ENCODE measurements at regions not wholly inside any gene's neighbourhood (a gene's known extent, or its start where the extent isn't known, plus 50 kb on each side); places are given as distances from the start of the nearest gene placed in this dataset.

DNA sequence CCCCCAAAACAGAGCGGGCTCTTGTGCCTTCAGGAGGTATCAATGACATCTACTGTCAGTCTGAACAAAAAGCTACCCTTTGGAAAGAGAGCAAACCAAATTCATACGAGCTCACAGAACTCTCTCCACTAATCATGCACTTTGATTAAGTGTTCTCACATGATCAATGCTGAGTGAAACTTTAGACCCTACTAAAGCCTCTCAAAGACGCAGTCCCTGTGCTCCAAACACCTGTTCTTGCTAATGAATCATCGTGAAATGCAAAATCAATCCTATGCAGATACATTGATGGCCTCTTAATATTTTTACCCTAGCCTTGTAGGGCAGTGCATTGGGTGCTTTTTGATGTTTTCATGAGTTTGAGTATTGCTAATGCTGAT, 113.4 kb downstream of the ZBTB18 start:
- Histone ChIP-seq H3K79me2 (ENCODE audit: insufficient read depth, low read length) (no peaks in the 10 kb centered on the region), H3K27ac (ENCODE audit: low read depth, low read length, poor library complexity, severe bottlenecking) (no peak overlapping the region), H3K4me3 (ENCODE audit: low read depth, low read length, poor library complexity, severe bottlenecking) (no peak overlapping the region), H4K20me1 (ENCODE audit: insufficient read depth, low read length) (no peaks in the 10 kb centered on the region), H3K9me3 (ENCODE audit: low read length) (no peaks in the 10 kb centered on the region), H2AFZ (ENCODE audit: low read length) (no peak overlapping the region), H3K4me2 (ENCODE audit: low read length) (no peak overlapping the region), H3F3A (ENCODE audit: insufficient read depth, low read length) (no peaks in the 10 kb centered on the region), H3K9me2 (ENCODE audit: low read depth, low read length) (no peaks in the 10 kb centered on the region), H3K27me3 (ENCODE audit: insufficient read depth, low read length) (no peaks in the 10 kb centered on the region), H3K4me1 (ENCODE audit: insufficient read depth, low read length, severe bottlenecking) (no peaks in the 10 kb centered on the region), H3K36me3 (ENCODE audit: insufficient read depth, low read length) (no peaks in the 10 kb centered on the region), H3K9ac (ENCODE audit: low read length) (no peak overlapping the region)
- TF ChIP-seq EZH2 (IDR thresholded peaks at IDR 0.05; ENCODE audit: borderline replicate concordance, low read length): no peak
- TF ChIP-seq, protein P1, sequence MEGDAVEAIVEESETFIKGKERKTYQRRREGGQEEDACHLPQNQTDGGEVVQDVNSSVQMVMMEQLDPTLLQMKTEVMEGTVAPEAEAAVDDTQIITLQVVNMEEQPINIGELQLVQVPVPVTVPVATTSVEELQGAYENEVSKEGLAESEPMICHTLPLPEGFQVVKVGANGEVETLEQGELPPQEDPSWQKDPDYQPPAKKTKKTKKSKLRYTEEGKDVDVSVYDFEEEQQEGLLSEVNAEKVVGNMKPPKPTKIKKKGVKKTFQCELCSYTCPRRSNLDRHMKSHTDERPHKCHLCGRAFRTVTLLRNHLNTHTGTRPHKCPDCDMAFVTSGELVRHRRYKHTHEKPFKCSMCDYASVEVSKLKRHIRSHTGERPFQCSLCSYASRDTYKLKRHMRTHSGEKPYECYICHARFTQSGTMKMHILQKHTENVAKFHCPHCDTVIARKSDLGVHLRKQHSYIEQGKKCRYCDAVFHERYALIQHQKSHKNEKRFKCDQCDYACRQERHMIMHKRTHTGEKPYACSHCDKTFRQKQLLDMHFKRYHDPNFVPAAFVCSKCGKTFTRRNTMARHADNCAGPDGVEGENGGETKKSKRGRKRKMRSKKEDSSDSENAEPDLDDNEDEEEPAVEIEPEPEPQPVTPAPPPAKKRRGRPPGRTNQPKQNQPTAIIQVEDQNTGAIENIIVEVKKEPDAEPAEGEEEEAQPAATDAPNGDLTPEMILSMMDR (IDR thresholded peaks at IDR 0.05; ENCODE audit: low read length): no peak

DNA sequence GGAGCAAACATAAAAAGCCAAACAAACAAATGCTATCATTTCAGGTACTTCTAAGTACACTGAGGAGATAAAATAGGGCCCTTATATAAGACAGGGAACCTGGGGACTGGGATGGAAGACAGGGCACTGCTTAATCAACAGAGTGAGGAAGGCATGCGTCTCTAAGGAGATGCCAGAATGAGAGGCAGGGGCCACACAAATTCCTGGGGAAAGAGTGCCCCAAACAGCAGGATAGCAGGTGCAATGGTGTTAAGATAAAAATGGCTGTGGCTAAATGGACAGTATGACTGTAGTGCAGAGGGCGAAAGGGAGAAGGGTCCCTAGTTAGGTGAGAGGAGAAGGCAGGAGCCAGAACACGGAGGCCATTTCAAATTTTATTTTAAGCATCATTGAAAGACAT, 113.9 kb downstream of the ZBTB18 start:
- no peaks in the 10 kb centered on the region for H3K9me3 ChIP-seq (ENCODE audit: low read length)
- no peaks in the 10 kb centered on the region for H3K4me1 ChIP-seq (ENCODE audit: insufficient read depth, low read length, severe bottlenecking)
- TF ChIP-seq, protein P1 (IDR thresholded peaks at IDR 0.05; ENCODE audit: low read length): no peak
- no peak for TF ChIP-seq EZH2 (IDR thresholded peaks at IDR 0.05; ENCODE audit: borderline replicate concordance, low read length)
- no peaks in the 10 kb centered on the region for H3F3A ChIP-seq (ENCODE audit: insufficient read depth, low read length)
- H4K20me1 ChIP-seq (ENCODE audit: insufficient read depth, low read length): no peaks in the 10 kb centered on the region
- no peak overlapping the region for H3K9ac ChIP-seq (ENCODE audit: low read length)
- H3K27ac ChIP-seq (ENCODE audit: low read depth, low read length, poor library complexity, severe bottlenecking): no peak overlapping the region
- H3K9me2 ChIP-seq (ENCODE audit: low read depth, low read length): no peaks in the 10 kb centered on the region
- H3K4me3 ChIP-seq (ENCODE audit: low read depth, low read length, poor library complexity, severe bottlenecking): no peak overlapping the region
- no peaks in the 10 kb centered on the region for H3K36me3 ChIP-seq (ENCODE audit: insufficient read depth, low read length)
- no peak overlapping the region for H2AFZ ChIP-seq (ENCODE audit: low read length)
- no peak overlapping the region for H3K4me2 ChIP-seq (ENCODE audit: low read length)
- H3K79me2 ChIP-seq (ENCODE audit: insufficient read depth, low read length): no peaks in the 10 kb centered on the region
- no peaks in the 10 kb centered on the region for H3K27me3 ChIP-seq (ENCODE audit: insufficient read depth, low read length)

DNA sequence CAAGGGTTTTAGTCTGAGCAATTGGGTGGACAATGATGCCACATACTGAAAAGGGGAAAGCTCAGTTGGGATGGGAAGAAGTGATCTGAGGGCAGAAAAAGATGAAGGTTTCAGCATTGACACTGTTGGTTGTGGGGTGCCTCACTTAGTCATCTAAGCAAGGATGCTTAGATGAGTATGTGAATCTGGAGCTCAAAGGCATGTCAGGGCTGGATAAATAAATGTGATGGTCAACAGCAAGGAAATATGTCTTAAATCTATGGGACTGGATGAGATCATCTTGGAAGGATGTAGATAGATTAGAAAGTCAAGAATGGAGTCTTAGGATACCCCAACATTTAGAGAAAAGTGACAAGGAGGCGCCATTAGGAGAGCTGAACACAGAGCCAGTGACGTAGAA, 114.6 kb downstream of the ZBTB18 start:
- H2AFZ ChIP-seq (ENCODE audit: low read length): no peak overlapping the region
- H3F3A ChIP-seq (ENCODE audit: insufficient read depth, low read length): no peaks in the 10 kb centered on the region
- no peaks in the 10 kb centered on the region for H3K27me3 ChIP-seq (ENCODE audit: insufficient read depth, low read length)
- no peaks in the 10 kb centered on the region for H3K9me2 ChIP-seq (ENCODE audit: low read depth, low read length)
- no peak overlapping the region for H3K4me2 ChIP-seq (ENCODE audit: low read length)
- H3K4me1 ChIP-seq (ENCODE audit: insufficient read depth, low read length, severe bottlenecking): no peaks in the 10 kb centered on the region
- H3K27ac ChIP-seq (ENCODE audit: low read depth, low read length, poor library complexity, severe bottlenecking): no peak overlapping the region
- H3K79me2 ChIP-seq (ENCODE audit: insufficient read depth, low read length): no peaks in the 10 kb centered on the region
- no peak overlapping the region for H3K9ac ChIP-seq (ENCODE audit: low read length)
- no peak for TF ChIP-seq EZH2 (IDR thresholded peaks at IDR 0.05; ENCODE audit: borderline replicate concordance, low read length)
- H3K4me3 ChIP-seq (ENCODE audit: low read depth, low read length, poor library complexity, severe bottlenecking): no peak overlapping the region
- H3K36me3 ChIP-seq (ENCODE audit: insufficient read depth, low read length): no peaks in the 10 kb centered on the region
- H3K9me3 ChIP-seq (ENCODE audit: low read length): no peaks in the 10 kb centered on the region
- H4K20me1 ChIP-seq (ENCODE audit: insufficient read depth, low read length): no peaks in the 10 kb centered on the region

DNA sequence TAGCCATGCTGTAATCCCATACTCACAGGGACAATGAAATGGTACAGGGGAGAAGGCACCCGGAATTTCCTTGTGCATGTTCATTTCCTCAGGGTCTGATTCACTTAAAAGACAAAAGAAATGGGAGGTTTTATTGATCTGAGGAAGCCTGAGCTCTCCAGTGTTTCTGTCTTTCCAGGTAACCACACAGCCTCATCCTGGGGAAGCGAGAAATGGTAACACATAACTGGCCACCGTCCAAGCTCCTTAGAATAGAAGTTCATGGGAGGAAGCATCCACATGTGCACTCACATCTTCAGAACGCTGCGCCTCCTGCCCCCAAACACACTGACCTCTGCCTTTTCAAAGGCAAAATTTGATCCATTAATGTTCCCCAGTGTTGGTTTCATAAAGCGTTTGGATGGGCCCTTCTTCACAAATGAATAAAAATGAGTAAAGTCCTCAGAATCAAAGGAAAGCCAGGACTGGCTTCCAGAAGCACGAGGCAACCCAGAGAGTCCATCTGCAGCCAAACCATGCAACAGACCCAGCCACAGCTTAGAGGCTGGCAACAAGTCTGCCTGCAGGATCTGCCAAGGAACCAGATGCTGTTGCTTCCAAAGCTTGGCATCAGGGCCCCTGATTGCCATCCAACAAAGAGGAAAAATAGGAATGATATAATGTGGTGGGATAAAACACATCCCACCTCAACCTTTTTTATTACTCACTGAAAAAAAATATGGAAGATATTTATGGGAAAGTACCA, 120.3 kb downstream of the ZBTB18 start:
- no peaks in the 10 kb centered on the region for H3K36me3 ChIP-seq (ENCODE audit: insufficient read depth, low read length)
- H2AFZ ChIP-seq (ENCODE audit: low read length): no peak overlapping the region
- H3K27ac ChIP-seq (ENCODE audit: low read depth, low read length, poor library complexity, severe bottlenecking): no peak overlapping the region
- H3K9ac ChIP-seq (ENCODE audit: low read length): no peak overlapping the region
- H3K79me2 ChIP-seq (ENCODE audit: insufficient read depth, low read length): no peaks in the 10 kb centered on the region
- TF ChIP-seq EZH2 (IDR thresholded peaks at IDR 0.05; ENCODE audit: borderline replicate concordance, low read length): no peak
- TF ChIP-seq, protein P1 (IDR thresholded peaks at IDR 0.05; ENCODE audit: low read length): no peak
- H3K4me1 ChIP-seq (ENCODE audit: insufficient read depth, low read length, severe bottlenecking): no peaks in the 10 kb centered on the region
- no peaks in the 10 kb centered on the region for H4K20me1 ChIP-seq (ENCODE audit: insufficient read depth, low read length)
- no peak overlapping the region for H3K4me2 ChIP-seq (ENCODE audit: low read length)
- H3K4me3 ChIP-seq (ENCODE audit: low read depth, low read length, poor library complexity, severe bottlenecking): no peak overlapping the region
- no peaks in the 10 kb centered on the region for H3F3A ChIP-seq (ENCODE audit: insufficient read depth, low read length)
- no peaks in the 10 kb centered on the region for H3K9me2 ChIP-seq (ENCODE audit: low read depth, low read length)
- H3K27me3 ChIP-seq (ENCODE audit: insufficient read depth, low read length): no peaks in the 10 kb centered on the region
- H3K9me3 ChIP-seq (ENCODE audit: low read length): no peaks in the 10 kb centered on the region
